Caco-2 (cell line): ENCODE measurements at regions not wholly inside any gene's neighbourhood (a gene's known extent, or its start where the extent isn't known, plus 50 kb on each side); places are given as distances from the start of the nearest gene placed in this dataset.

Experiments used
- BruUV-seq: library from RNA; stranded (reverse); fragments of 400-500 nt; replicated peaks from 2 replicates; lab custom pipeline; 2021; lab: Mats Ljungman, UMichigan
- CTCF ChIA-PET: fragments of 300-600 bp; sonication (Branson Sonifier 250); formaldehyde crosslinking; loops from one replicate; lab custom pipeline; 2022; ENCODE audit warnings: antibody characterized with exemption; lab: Charles Lee
- POLR2A ChIA-PET: fragments of 300-600 bp; sonication (Branson Sonifier 250); formaldehyde crosslinking; loops from one replicate; lab custom pipeline; 2022; ENCODE audit warnings: antibody characterized with exemption; lab: Charles Lee
- DNase-seq, 2 experiments: peaks; one replicate each; pipeline versions ENCODE4 v3.0.0 to v3.0.0-alpha.2; 2020 to 2022
- H3K27me3 ChIP-seq: replicated peaks from 2 replicates; pipeline ENCODE4 v1.6.0; 2011; ENCODE audit warnings: low read length; ENCODE audit not compliant: control insufficient read depth, insufficient read depth
- H3K36me3 ChIP-seq: 2 replicates; pipeline ENCODE4 v1.5.1; 2011; ENCODE audit warnings: low read length; ENCODE audit not compliant: control insufficient read depth, insufficient read depth
- H3K4me1 ChIP-seq: fragments of 250-450 bp; sonication (Bioruptor Pico); 2 replicates; pipeline ENCODE4 v1.5.1; 2020; ENCODE audit warnings: mild to moderate bottlenecking
- H3K4me3 ChIP-seq: 2 replicates; pipeline ENCODE4 v1.5.1; 2011; ENCODE audit warnings: low read depth, mild to moderate bottlenecking, control low read depth, low read length
- H3K9me3 ChIP-seq: fragments of 250-450 bp; sonication (Bioruptor Pico); 2 replicates; pipeline ENCODE4 v1.5.1; 2020; ENCODE audit warnings: mild to moderate bottlenecking, moderate library complexity
- H3K27ac Mint-ChIP-seq: one replicate; pipeline ENCODE4 v1.8.0; 2022; ENCODE audit warnings: mixed read lengths; ENCODE audit not compliant: unreplicated experiment
- H3K27me3 Mint-ChIP-seq: one replicate; pipeline ENCODE4 v1.8.0; 2022; ENCODE audit warnings: mixed read lengths; ENCODE audit not compliant: insufficient read depth, unreplicated experiment
- H3K36me3 Mint-ChIP-seq: one replicate; pipeline ENCODE4 v1.8.0; 2022; ENCODE audit warnings: mild to moderate bottlenecking, mixed read lengths; ENCODE audit not compliant: insufficient read depth, unreplicated experiment
- H3K4me1 Mint-ChIP-seq: one replicate; pipeline ENCODE4 v1.8.0; 2022; ENCODE audit warnings: low read depth, mixed read lengths; ENCODE audit not compliant: unreplicated experiment
- H3K4me3 Mint-ChIP-seq: one replicate; pipeline ENCODE4 v1.8.0; 2022; ENCODE audit warnings: mild to moderate bottlenecking, moderate library complexity, mixed read lengths; ENCODE audit not compliant: unreplicated experiment
- H3K9me3 Mint-ChIP-seq: one replicate; pipeline ENCODE4 v1.8.0; 2022; ENCODE audit warnings: mixed read lengths; ENCODE audit not compliant: unreplicated experiment
- intact Hi-C: fragments of 100-400 bp; cut with micrococcal nuclease; formaldehyde crosslinking; loops from one replicate; pipeline ENCODE4 v1.10.0; 2022; ENCODE audit not compliant: unreplicated experiment
- TF ChIP-seq, protein P1 (sequence below), 2 experiments: fragments of 200-600 bp in 1 of 2; IDR thresholded peaks; 1 replicate in 1 of 2; 2 replicates in 1 of 2; pipeline versions ENCODE4 v1.5.1 to v1.8.0; 2011 to 2022; ENCODE audit warnings: antibody characterized with exemption in 1 of 2, control low read depth in 1 of 2, inconsistent platforms in 1 of 2, low read depth in 1 of 2, low read length in 1 of 2, mild to moderate bottlenecking in 1 of 2, moderate library complexity in 1 of 2; ENCODE audit not compliant: insufficient read depth in 1 of 2, severe bottlenecking in 1 of 2, unreplicated experiment in 1 of 2

DNA sequence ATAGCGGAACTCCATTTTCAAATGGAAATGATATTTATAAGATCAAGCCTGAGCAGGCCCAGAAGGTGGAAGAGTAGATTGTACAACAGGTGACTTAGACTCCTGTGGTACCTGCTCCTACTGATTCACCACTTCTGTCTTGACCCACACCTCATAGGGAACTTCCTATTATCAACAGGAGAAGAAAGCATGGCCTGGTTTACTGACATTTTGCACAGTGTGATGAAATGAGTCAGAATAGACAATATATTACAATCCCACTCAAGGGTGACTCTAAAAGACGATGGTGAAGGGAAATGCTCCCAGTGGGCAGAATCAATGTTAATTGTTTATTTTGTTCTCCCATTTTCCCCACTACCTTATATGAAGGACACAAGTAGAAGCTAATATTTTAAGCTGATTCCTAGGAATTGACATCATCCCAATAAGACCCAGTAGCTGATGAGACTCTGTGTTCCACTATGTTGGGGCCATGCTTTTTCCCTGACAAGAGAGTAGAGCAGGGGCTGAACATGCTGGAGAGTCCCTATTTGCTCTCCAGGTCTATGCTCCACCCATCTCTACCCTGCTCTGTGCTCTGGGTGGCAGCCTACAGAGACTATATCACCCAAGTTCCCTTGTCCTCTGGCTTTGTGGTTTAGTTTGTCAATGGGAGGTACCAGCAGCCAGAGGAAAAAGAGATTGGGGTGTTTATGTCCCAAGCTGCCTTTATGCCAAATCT lies 163.4 kb upstream of the FSTL4 start:
- H3K27me3 ChIP-seq = no peaks in the 10 kb centered on the region
- intact Hi-C loops = no loop called here
- BruUV-seq = no TSS peak
- H3K4me3 ChIP-seq = no peak overlapping the region
- 0 out of 2 replicates have a peak, but pooled peaks cover 3% of the 10 kb centered on the region for H3K9me3 ChIP-seq
- Mint-ChIP-seq H3K27ac (no peak overlapping the region), H3K36me3 (no peaks in the 10 kb centered on the region), H3K9me3 (no peaks in the 10 kb centered on the region), H3K27me3 (no peaks in the 10 kb centered on the region), H3K4me1 (no peaks in the 10 kb centered on the region), H3K4me3 (no peak overlapping the region)
- DNase-seq = no peak
- H3K4me1 ChIP-seq = no peaks in the 10 kb centered on the region
- POLR2A ChIA-PET = no interaction called here
- TF ChIP-seq, protein P1, sequence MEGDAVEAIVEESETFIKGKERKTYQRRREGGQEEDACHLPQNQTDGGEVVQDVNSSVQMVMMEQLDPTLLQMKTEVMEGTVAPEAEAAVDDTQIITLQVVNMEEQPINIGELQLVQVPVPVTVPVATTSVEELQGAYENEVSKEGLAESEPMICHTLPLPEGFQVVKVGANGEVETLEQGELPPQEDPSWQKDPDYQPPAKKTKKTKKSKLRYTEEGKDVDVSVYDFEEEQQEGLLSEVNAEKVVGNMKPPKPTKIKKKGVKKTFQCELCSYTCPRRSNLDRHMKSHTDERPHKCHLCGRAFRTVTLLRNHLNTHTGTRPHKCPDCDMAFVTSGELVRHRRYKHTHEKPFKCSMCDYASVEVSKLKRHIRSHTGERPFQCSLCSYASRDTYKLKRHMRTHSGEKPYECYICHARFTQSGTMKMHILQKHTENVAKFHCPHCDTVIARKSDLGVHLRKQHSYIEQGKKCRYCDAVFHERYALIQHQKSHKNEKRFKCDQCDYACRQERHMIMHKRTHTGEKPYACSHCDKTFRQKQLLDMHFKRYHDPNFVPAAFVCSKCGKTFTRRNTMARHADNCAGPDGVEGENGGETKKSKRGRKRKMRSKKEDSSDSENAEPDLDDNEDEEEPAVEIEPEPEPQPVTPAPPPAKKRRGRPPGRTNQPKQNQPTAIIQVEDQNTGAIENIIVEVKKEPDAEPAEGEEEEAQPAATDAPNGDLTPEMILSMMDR (IDR thresholded peaks at IDR 0.05; ENCODE audit: insufficient read depth in 1 of 2, low read depth in 1 of 2, low read length in 1 of 2, severe bottlenecking in 1 of 2, unreplicated experiment in 1 of 2) = no peak
- no peaks in the 10 kb centered on the region for H3K36me3 ChIP-seq
- CTCF ChIA-PET = no interaction called here

DNA sequence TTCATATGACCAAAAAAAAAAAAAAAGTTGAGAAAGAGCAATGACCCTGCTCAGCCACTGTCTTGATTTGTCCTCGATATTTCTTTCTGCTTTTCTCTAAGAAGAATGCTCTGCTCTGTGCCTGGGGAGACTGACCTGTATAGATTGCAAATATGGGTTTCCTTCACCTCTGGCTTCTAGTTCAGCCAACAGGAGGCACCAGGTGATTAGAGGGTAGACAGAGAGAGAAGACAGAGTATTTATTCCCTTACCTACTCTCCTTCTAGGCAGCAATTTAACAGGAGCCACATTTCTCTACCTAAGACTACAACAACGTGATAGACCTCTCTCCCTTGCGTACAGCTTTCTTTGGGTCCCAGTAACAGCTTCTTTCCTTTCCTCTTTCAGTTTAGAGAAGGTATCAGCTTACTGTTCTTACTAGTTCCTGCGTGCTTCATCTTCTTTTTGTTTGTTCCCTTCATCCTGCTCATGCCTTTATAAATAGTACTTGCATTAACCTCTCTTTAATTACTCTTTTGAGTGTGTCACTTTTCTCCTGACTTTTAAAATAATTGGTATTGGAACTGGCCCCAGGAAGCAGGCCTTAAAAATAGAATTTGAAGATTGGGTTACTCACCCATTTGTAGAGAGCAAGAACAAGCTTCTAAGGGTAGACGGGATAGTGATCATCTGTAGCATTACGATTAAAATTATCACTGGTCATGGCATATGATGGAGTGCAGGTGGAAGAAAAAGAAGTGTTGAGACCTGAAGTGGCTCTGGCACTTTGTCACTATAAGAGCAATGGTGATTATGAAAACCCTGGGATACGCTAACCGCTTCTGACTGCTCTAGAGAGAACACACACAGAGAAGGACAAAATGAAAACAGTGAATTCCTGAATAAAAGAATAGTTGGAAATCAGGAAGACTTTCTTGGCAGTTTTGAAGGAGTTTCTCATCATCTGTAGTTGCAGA lies 161.2 kb upstream of the FSTL4 start:
- no peak overlapping the region for H3K27ac Mint-ChIP-seq
- TF ChIP-seq, protein P1 (IDR thresholded peaks at IDR 0.05; ENCODE audit: insufficient read depth in 1 of 2, low read depth in 1 of 2, low read length in 1 of 2, severe bottlenecking in 1 of 2, unreplicated experiment in 1 of 2) = no peak
- H3K4me3 Mint-ChIP-seq = no peak overlapping the region
- intact Hi-C loops = no loop called here
- H3K27me3 Mint-ChIP-seq = no peaks in the 10 kb centered on the region
- no peaks in the 10 kb centered on the region for H3K4me1 Mint-ChIP-seq
- no TSS peak for BruUV-seq
- Histone ChIP-seq H3K4me3 (no peak overlapping the region), H3K4me1 (no peaks in the 10 kb centered on the region), H3K9me3 (0 out of 2 replicates have a peak, but pooled peaks cover 3% of the 10 kb centered on the region), H3K27me3 (no peaks in the 10 kb centered on the region), H3K36me3 (no peaks in the 10 kb centered on the region)
- ChIA-PET CTCF (no interaction called here), POLR2A (no interaction called here)
- no peaks in the 10 kb centered on the region for H3K36me3 Mint-ChIP-seq
- no peak for DNase-seq
- no peaks in the 10 kb centered on the region for H3K9me3 Mint-ChIP-seq

GRCh38 chr5:133769842-133770241 lies 157.5 kb upstream of the FSTL4 start:
- ChIA-PET CTCF (no interaction called here), POLR2A (no interaction called here)
- no peaks in the 10 kb centered on the region for H3K27me3 ChIP-seq
- intact Hi-C loops = no loop called here
- H3K4me1 Mint-ChIP-seq = peaks cover 9% of the 10 kb centered on the region
- H3K4me3 ChIP-seq = no peak overlapping the region
- BruUV-seq = no TSS peak
- no peaks in the 10 kb centered on the region for H3K9me3 Mint-ChIP-seq
- TF ChIP-seq, protein P1 (IDR thresholded peaks at IDR 0.05; ENCODE audit: insufficient read depth in 1 of 2, low read depth in 1 of 2, low read length in 1 of 2, severe bottlenecking in 1 of 2, unreplicated experiment in 1 of 2) = no peak
- H3K36me3 Mint-ChIP-seq = no peaks in the 10 kb centered on the region
- H3K27me3 Mint-ChIP-seq = no peaks in the 10 kb centered on the region
- no peak overlapping the region for H3K4me3 Mint-ChIP-seq
- no peaks in the 10 kb centered on the region for H3K36me3 ChIP-seq
- H3K4me1 ChIP-seq = peaks cover 7% of the 10 kb centered on the region; the same call in 1 of the 2 replicates
- 0 out of 2 replicates have a peak, but pooled peaks cover 3% of the 10 kb centered on the region for H3K9me3 ChIP-seq
- no peak overlapping the region for H3K27ac Mint-ChIP-seq
- no peak for DNase-seq
